ENCODE measurements at regions not wholly inside any gene's neighbourhood (a gene's known extent, or its start where the extent isn't known, plus 50 kb on each side); places are given as distances from the start of the nearest gene placed in this dataset.

GRCh38 chr1:102796429-102796828, 311.9 kb downstream of the COL11A1 start:
- TF ChIP-seq CTCF (IDR thresholded peaks at IDR 0.05) = no peak
- no peak for TF ChIP-seq POLR2A (IDR thresholded peaks at IDR 0.05)

Data from adrenal gland (tissue), 5 donors.